Esophagus squamous epithelium (tissue), 4 donors: ENCODE measurements at regions not wholly inside any gene's neighbourhood (a gene's known extent, or its start where the extent isn't known, plus 50 kb on each side); places are given as distances from the start of the nearest gene placed in this dataset.

Experiments used
- CTCF ChIP-seq, 6 experiments: fragments of 450-650 bp in 4 of 6; fragments of 200-600 bp in 2 of 6; sonication (generic) in 2 of 6; IDR thresholded peaks; one replicate each; pipeline ENCODE4 v1.5.1; 2016 to 2019; ENCODE audit warnings: antibody characterized with exemption in 6 of 6, mild to moderate bottlenecking in 4 of 6, moderate library complexity in 4 of 6
- POLR2A ChIP-seq, 4 donors: fragments of 450-650 bp; IDR thresholded peaks; one replicate each; pipeline ENCODE4 v1.6.1; 2017; ENCODE audit warnings: antibody characterized with exemption in 4 of 4, mild to moderate bottlenecking in 4 of 4, moderate library complexity in 3 of 4

GRCh38 chr11:28547321-28547741 lies 439.1 kb downstream of the METTL15 start:
- no peak for TF ChIP-seq CTCF (IDR thresholded peaks at IDR 0.05)
- TF ChIP-seq POLR2A (IDR thresholded peaks at IDR 0.05) = no peak
